H1 (cell line): ENCODE measurements at regions not wholly inside any gene's neighbourhood (a gene's known extent, or its start where the extent isn't known, plus 50 kb on each side); places are given as distances from the start of the nearest gene placed in this dataset.

Experiments used
- CTCF ChIA-PET: fragments of 300-600 bp; sonication (Branson Sonifier 250); formaldehyde crosslinking; loops from one replicate; lab custom pipeline; 2021; ENCODE audit not compliant: partially characterized antibody; lab: Charles Lee
- POLR2A ChIA-PET: fragments of 300-600 bp; sonication (Branson Sonifier 250); formaldehyde crosslinking; loops from one replicate; lab custom pipeline; 2021; ENCODE audit warnings: inconsistent platforms; ENCODE audit not compliant: partially characterized antibody; lab: Charles Lee
- DNase-seq, 2 experiments: peaks; one replicate each; pipeline versions ENCODE4 v3.0.0 to v3.0.0-alpha.2; 2010 to 2022; ENCODE audit warnings: low spot score in 2 of 2, low read depth in 1 of 2, mixed read lengths in 1 of 2
- FAIRE-seq: peaks from 2 replicates; lab custom pipeline; 2011; peaks lifted over from hg19 to GRCh38; lab: Jason Lieb, UNC
- H2AFZ ChIP-seq: 2 replicates; pipeline ENCODE4 v1.8.1; 2012; ENCODE audit warnings: low read length, inconsistent platforms
- H2AK5ac ChIP-seq: 2 replicates; pipeline ENCODE4 v1.6.1; 2013; ENCODE audit warnings: low read depth, low read length
- H2BK120ac ChIP-seq: replicated peaks from 2 replicates; pipeline ENCODE3; 2013; ENCODE audit warnings: low read depth, low read length, inconsistent platforms
- H2BK12ac ChIP-seq: 2 replicates; pipeline ENCODE4 v1.6.1; 2013; ENCODE audit warnings: low read depth, low read length
- H2BK15ac ChIP-seq: 2 replicates; pipeline ENCODE4 v1.6.1; 2013; ENCODE audit warnings: low read length
- H2BK20ac ChIP-seq: 2 replicates; pipeline ENCODE4 v1.6.1; 2013; ENCODE audit warnings: low read length
- H2BK5ac ChIP-seq: 2 replicates; pipeline ENCODE4 v1.6.1; 2013; ENCODE audit warnings: low read depth, low read length
- H3K14ac ChIP-seq: 2 replicates; pipeline ENCODE4 v1.6.1; 2013; ENCODE audit warnings: inconsistent platforms; ENCODE audit not compliant: insufficient read length
- H3K18ac ChIP-seq: 2 replicates; pipeline ENCODE4 v1.6.1; 2013; ENCODE audit warnings: low read length; ENCODE audit errors: extremely low read depth
- H3K23ac ChIP-seq: 2 replicates; pipeline ENCODE4 v1.6.1; 2013; ENCODE audit warnings: inconsistent platforms; ENCODE audit not compliant: insufficient read length
- H3K23me2 ChIP-seq: 2 replicates; pipeline ENCODE4 v1.6.1; 2013; ENCODE audit warnings: low read depth, low read length
- H3K27ac ChIP-seq: 2 replicates; pipeline ENCODE4 v1.6.1; 2011; ENCODE audit warnings: low read depth, low read length, inconsistent platforms
- H3K27me3 ChIP-seq, 4 experiments: replicated peaks in 1 of 4; 1 replicate in 1 of 4; 2 replicates in 3 of 4; pipeline versions ENCODE4 v1.6.1 to v1.8.1; 2011 to 2013; ENCODE audit warnings: low read length in 3 of 4, mild to moderate bottlenecking in 3 of 4, inconsistent platforms in 2 of 4, mixed read lengths in 2 of 4, moderate library complexity in 1 of 4; ENCODE audit not compliant: control insufficient read depth in 3 of 4, insufficient read depth in 3 of 4; ENCODE audit errors: extremely low read depth in 1 of 4
- H3K36me3 ChIP-seq, 4 experiments: 2 replicates each; pipeline versions ENCODE4 v1.6.1 to v1.8.1; 2011 to 2013; ENCODE audit warnings: mild to moderate bottlenecking in 4 of 4, low read length in 3 of 4, moderate library complexity in 2 of 4, control low read depth in 1 of 4, inconsistent platforms in 1 of 4; ENCODE audit not compliant: insufficient read depth in 4 of 4, control insufficient read depth in 2 of 4
- H3K4ac ChIP-seq: replicated peaks from 2 replicates; pipeline ENCODE3; 2013; ENCODE audit warnings: low read length, low read depth, mixed read lengths, inconsistent platforms; ENCODE audit not compliant: insufficient read length
- H3K4me1 ChIP-seq, 4 experiments: replicated peaks in 1 of 4; 1 replicate in 1 of 4; 2 replicates in 3 of 4; pipeline versions ENCODE4 v1.6.1 to v1.8.1; 2011 to 2013; ENCODE audit warnings: low read length in 3 of 4, inconsistent platforms in 2 of 4, mixed read lengths in 1 of 4; ENCODE audit not compliant: insufficient read depth in 4 of 4, control insufficient read depth in 3 of 4
- H3K4me2 ChIP-seq, 2 experiments: 2 replicates each; pipeline versions ENCODE4 v1.6.1 to v1.8.1; 2011 to 2013; ENCODE audit warnings: low read depth in 2 of 2, low read length in 2 of 2, control low read depth in 1 of 2, inconsistent platforms in 1 of 2, mild to moderate bottlenecking in 1 of 2; ENCODE audit not compliant: insufficient read depth in 1 of 2
- H3K4me3 ChIP-seq, 4 experiments: fragments of 200-600, 300-600 bp in 1 of 4; sonication (generic), shearing (Covaris generic), sonication (Bioruptor Twin) in 1 of 4; 2 replicates each; pipeline versions ENCODE4 v1.5.1 to v1.8.1; 2011 to 2016; ENCODE audit warnings: low read length in 4 of 4, low read depth in 3 of 4, control low read depth in 2 of 4, inconsistent platforms in 2 of 4, mild to moderate bottlenecking in 2 of 4, mixed read lengths in 1 of 4, moderate library complexity in 1 of 4; ENCODE audit not compliant: insufficient read depth in 2 of 4; ENCODE audit errors: extremely low read depth in 1 of 4
- H3K56ac ChIP-seq: replicated peaks from 2 replicates; pipeline ENCODE3; 2013; ENCODE audit warnings: low read depth, mild to moderate bottlenecking, mixed read lengths, low read length, inconsistent platforms; ENCODE audit not compliant: insufficient read length
- H3K79me1 ChIP-seq: 2 replicates; pipeline ENCODE4 v1.6.1; 2013; ENCODE audit warnings: low read depth, low read length, control low read depth
- H3K79me2 ChIP-seq, 2 experiments: 2 replicates each; pipeline versions ENCODE4 v1.6.1 to v1.8.1; 2012 to 2013; ENCODE audit warnings: low read length in 2 of 2, mild to moderate bottlenecking in 2 of 2, inconsistent platforms in 1 of 2; ENCODE audit not compliant: insufficient read depth in 2 of 2, control insufficient read depth in 1 of 2
- H3K9ac ChIP-seq, 4 experiments: replicated peaks in 1 of 4; 1 replicate in 1 of 4; 2 replicates in 3 of 4; pipeline versions ENCODE4 v1.6.1 to v1.8.1; 2011 to 2013; ENCODE audit warnings: low read depth in 3 of 4, low read length in 3 of 4, control low read depth in 2 of 4, mild to moderate bottlenecking in 2 of 4, moderate library complexity in 2 of 4, inconsistent platforms in 1 of 4; ENCODE audit errors: extremely low read depth in 1 of 4
- H3K9me3 ChIP-seq, 2 experiments: 2 replicates each; pipeline versions ENCODE4 v1.6.1 to v1.8.1; 2012 to 2013; ENCODE audit warnings: mild to moderate bottlenecking in 2 of 2, moderate library complexity in 2 of 2, control low read depth in 1 of 2, inconsistent platforms in 1 of 2, low read depth in 1 of 2, low read length in 1 of 2, mixed read lengths in 1 of 2; ENCODE audit not compliant: insufficient read depth in 2 of 2
- H4K20me1 ChIP-seq, 2 experiments: replicated peaks in 1 of 2; 2 replicates each; pipeline versions ENCODE3 to v1.8.1; 2011 to 2013; ENCODE audit warnings: inconsistent platforms in 2 of 2, low read length in 2 of 2, mild to moderate bottlenecking in 1 of 2; ENCODE audit not compliant: insufficient read depth in 2 of 2, control insufficient read depth in 1 of 2
- H4K5ac ChIP-seq: 2 replicates; pipeline ENCODE4 v1.6.1; 2013; ENCODE audit warnings: low read length, low read depth, mixed read lengths, inconsistent platforms; ENCODE audit not compliant: insufficient read length
- H4K8ac ChIP-seq: 2 replicates; pipeline ENCODE4 v1.8.0; 2013; ENCODE audit warnings: mild to moderate bottlenecking, moderate library complexity, low read length, inconsistent platforms; ENCODE audit not compliant: insufficient read depth; ENCODE audit errors: extremely low read depth
- H4K91ac ChIP-seq: replicated peaks from 2 replicates; pipeline ENCODE3; 2013; ENCODE audit warnings: low read length, mixed read lengths, inconsistent platforms; ENCODE audit not compliant: insufficient read length
- CBX8 ChIP-seq: fragments of 300-800, 300-1000 bp; sonication (generic); IDR thresholded peaks from 2 replicates; pipeline ENCODE4 v1.7.1; 2016; ENCODE audit warnings: low read depth, low read length, borderline replicate concordance
- whole genome bisulfite sequencing, 2 experiments: shearing (Covaris generic) in 1 of 2; methylation state at CpG; one replicate each; pipeline versions ENCODE4 v1.1.6 to v1.1.7; 2013 to 2015; ENCODE audit warnings: low lambda C conversion rate in 2 of 2, mixed read lengths in 2 of 2, inconsistent platforms in 1 of 2, low coverage in 1 of 2, missing lambda C conversion rate in 1 of 2; ENCODE audit not compliant: insufficient replicate concordance in 2 of 2, insufficient coverage in 1 of 2, insufficient read length in 1 of 2; ENCODE audit errors: extremely low coverage in 1 of 2, missing lambda C conversion rate in 1 of 2; 5-methylcytosine and 5-hydroxymethylcytosine counted together

- Histone ChIP-seq H3K23me2 (no peaks in the 10 kb centered on the region), H3K14ac (no peak overlapping the region), H4K5ac (no peak overlapping the region), H2BK15ac (no peak overlapping the region), H3K4me1 (no peaks in the 10 kb centered on the region), H3K4me3 (no peak overlapping the region), H4K20me1 (no peaks in the 10 kb centered on the region), H4K8ac (no peak overlapping the region), H3K9me3 (0 out of 4 replicates have a peak, but pooled peaks cover 0 to 4% of the 10 kb centered on the region in 2 experiments), H3K4me2 (no peak overlapping the region), H3K56ac (no peak overlapping the region), H4K91ac (no peak overlapping the region), H2AFZ (no peak overlapping the region), H2BK20ac (no peak overlapping the region), H2BK12ac (no peak overlapping the region), H3K23ac (no peak overlapping the region), H3K18ac (no peak overlapping the region), H2AK5ac (no peak overlapping the region), H3K79me1 (no peaks in the 10 kb centered on the region), H3K4ac (no peak overlapping the region), H2BK5ac (no peak overlapping the region), H2BK120ac (no peak overlapping the region), H3K36me3 (no peaks in the 10 kb centered on the region), H3K27me3 (no peaks in the 10 kb centered on the region), H3K79me2 (no peaks in the 10 kb centered on the region), H3K9ac (no peak overlapping the region), H3K27ac (no peak overlapping the region)
- POLR2A ChIA-PET: interaction anchor here (0.8 to 2.2 kb wide), 2 partner anchors 8 to 10 kb away, joined by 4 to 5 read pairs; no protein-coding TSS in a partner anchor
- FAIRE-seq (no peak), DNase-seq (no peak)
- WGBS, 2 experiments: 89% methylated on average over 12 of the region's 12 CpGs; no CpG with 5 or more reads in 1 of the 2 experiments
- TF ChIP-seq CBX8: no peak
- CTCF ChIA-PET: interaction anchor here (1.1 kb wide), 1 partner anchor 74 kb away, joined by 3 read pairs; no protein-coding TSS in a partner anchor
Observed at GRCh38 chr5:167820101-167820990, 471.1 kb upstream of the WWC1 start.
